HG03558 (cell line): ENCODE measurements at regions not wholly inside any gene's neighbourhood (a gene's known extent, or its start where the extent isn't known, plus 50 kb on each side); places are given as distances from the start of the nearest gene placed in this dataset.

ENCODE experiments used
- ATAC-seq: cut with Tn5 transposase; IDR thresholded peaks from one replicate; pipeline ENCODE4 v1.9.1; 2021; ENCODE audit warnings: moderate number of reproducible peaks; ENCODE audit not compliant: unreplicated experiment; ENCODE audit errors: extremely low read depth

DNA sequence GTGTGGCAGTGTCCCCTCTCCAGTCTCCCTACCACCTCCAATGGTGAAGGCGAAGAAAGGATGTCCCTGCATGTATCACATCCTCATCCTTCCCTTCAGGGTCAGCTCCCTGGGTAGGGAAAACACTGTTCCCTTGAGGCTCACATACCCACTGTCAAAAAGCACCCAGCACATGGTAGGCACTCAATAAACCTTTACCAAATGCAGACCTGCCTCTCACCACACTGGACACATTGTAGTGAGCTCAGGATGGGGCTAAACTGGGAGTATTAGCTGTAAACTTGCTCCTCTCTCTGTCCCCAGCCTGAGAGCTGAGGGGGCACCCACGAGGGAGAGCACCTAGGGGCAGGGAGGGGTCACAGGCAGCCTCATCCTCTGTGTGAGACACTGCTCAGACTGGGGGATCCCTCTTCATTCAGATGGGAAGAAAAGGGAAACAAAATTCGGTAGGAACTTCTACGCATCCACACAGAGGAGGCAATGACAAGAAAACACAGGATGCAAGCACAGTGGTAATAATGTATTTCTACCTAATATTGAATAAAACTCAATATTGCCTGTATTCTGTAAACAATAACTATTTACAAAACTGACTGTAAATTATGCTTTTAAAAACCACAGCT is 101.6 kb upstream of the TOP3B start:
- ATAC-seq, result no peak

DNA sequence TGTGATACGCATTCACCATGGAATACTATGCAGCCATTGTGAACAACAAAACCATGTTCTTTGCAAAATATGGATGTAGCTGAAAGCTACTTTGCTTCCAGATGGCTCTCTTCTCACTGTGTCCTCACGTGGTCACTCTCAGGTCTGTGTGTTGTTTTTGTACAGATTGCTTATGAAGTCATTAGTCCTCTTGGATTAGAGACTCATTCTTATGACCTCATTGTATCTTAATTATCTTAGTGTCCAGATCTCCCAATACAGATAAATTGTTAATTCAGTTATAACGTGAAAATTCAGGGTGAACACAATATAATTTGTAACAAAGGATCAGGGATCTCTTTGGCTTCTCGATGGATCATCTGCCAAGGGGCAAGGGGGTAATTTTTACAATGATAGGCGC is 100.4 kb upstream of the TOP3B start:
- ATAC-seq, result no peak

DNA sequence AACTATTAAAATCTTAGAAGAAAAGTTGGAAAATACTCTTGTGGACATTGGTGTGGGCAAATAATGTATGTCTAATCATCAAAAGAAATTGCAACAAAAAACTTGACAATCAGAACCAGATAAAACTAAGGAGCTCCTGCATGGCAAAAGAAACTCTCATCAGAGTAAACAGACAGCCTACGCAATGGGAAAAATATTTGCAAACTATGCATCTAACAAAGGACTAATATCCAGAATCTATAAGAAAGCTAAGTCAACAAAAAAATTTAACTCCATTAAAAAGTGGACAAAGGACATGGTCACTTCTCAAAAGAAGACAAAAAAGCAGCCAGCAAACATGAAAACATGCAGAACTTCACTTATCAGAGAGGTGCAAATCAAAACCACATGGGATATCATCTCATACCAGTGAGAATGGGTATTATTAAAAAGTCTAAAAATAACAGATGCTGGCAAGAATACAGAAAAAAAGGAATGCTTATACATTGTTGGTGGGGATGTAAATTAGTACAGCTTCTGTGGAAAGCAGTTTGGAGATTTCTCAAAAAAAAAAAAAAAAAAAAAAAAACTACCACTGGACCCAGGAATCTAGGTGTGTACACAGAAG is 99.7 kb upstream of the TOP3B start:
- no peak for ATAC-seq

- no peak for ATAC-seq
Observed at GRCh38 chr22:22080270-22080669, 97.7 kb upstream of the TOP3B start.

DNA sequence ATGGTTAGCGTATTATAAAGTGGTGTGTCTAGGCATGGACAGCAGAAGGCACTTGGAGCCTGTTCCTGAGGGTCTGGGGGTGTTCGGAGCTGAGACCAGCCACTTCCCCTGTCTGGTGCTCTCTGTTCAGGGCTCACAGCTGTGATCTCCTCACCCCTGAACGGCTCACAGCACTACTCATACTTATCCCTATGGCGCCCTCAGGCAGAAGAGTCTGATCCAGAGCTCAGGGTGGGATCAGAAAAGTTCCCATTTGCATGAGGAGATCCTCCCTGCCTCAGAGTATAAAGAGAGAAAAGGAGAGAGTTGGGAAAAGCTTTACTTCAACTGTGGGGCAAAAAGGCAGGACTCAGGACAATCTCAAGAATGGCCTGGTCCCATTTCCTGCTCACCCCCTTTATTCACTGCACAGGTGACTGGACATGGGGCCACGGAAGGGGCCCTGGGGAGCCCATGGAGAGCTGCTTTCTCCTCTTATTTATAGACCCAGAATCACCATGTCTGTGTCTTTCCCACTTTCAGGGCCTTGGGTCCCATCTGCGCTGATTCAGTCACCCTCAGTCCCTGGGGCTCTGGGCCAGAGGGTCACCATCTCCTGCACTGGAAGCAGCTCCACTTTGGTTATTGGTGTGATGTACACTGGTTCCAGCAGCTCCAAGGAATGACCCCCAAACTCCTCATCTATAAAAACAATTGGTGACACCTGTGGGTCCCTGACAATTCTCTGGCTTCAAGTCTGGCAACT is 97.0 kb upstream of the TOP3B start:
- no peak for ATAC-seq

- ATAC-seq, result no peak
Observed at GRCh38 chr22:22078329-22078728, 95.7 kb upstream of the TOP3B start.

DNA sequence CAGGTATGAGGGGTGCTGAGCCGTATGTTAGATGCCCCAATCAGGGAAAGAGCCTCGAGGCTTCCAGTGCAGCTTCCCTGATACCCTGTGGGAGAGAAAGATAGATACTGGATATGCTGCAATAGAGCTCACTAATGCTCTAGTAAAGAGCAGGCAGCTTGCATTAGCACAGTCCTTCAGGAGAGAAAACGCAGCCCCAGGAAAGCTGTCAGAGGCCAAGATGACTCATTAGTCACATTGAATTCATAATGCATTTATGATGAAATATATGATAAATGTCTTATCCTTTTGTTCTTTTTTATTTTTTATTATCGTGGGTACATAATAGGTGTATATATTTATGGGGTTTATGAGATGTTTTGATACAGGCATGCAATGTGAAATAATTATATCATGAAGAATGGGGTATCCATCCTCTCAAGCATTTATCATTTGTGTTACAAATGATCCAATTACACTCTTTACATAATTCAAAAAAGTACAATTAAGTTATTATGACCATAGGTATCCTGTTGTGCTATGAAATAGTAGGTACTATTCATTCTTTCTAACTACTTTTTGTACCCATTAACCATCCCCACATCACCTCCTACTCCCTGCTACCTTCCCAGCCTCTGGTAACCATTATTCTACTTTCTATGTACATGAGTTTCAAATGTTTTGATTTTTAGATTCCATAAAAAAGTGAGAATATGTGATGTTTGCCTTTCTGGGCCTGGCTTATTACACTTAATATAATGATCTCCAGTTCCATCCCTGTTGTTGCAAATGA is 94.5 kb upstream of the TOP3B start:
- no peak for ATAC-seq

- no peak for ATAC-seq
Observed at GRCh38 chr22:22076361-22076760, 93.8 kb upstream of the TOP3B start.

DNA sequence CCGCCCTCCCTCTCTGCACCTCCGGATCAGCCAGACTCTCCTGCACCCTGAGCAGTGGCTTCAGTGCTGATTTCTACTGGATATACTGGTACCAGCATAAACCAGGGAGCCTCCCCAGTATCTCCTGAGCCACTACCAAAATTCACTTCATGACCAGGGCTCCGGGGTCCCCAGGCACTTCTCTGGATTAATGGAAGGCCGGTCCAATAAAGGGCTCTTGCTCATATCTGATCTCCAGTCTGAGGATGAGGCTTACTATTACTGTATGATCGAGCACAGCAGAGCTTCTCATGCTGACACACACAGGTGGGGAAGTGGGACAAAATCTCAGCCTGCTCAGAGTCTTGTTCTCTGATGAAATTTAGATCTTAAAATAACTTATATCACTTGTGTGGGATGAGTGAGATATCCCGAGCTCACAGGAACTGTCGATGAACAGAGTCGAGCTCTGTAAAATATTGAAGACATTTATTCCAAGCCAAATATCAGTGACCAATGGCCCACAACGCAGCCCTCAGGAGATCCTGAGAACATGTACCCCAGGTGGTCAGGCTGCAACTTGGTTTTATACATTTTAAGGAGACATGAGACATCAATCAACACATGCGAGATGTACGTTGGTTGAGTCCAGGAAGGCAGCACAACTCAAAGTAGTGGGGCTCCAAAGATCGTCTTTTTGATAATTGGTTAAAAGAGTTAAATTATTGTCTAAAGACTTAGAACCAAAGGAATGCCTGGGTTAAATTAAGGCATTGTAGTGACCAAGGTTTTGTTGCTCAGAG is 93.0 kb upstream of the TOP3B start:
- ATAC-seq, result no peak

- no peak for ATAC-seq
Observed at GRCh38 chr22:22074634-22075381, 92.2 kb upstream of the TOP3B start.

- no peak for ATAC-seq
Observed at GRCh38 chr22:22073769-22074561, 91.4 kb upstream of the TOP3B start.

- ATAC-seq, result no peak
Observed at GRCh38 chr22:22072169-22072836, 89.7 kb upstream of the TOP3B start.

GRCh38 chr22:22071455-22071854 is 88.9 kb upstream of the TOP3B start:
- ATAC-seq, result no peak

DNA sequence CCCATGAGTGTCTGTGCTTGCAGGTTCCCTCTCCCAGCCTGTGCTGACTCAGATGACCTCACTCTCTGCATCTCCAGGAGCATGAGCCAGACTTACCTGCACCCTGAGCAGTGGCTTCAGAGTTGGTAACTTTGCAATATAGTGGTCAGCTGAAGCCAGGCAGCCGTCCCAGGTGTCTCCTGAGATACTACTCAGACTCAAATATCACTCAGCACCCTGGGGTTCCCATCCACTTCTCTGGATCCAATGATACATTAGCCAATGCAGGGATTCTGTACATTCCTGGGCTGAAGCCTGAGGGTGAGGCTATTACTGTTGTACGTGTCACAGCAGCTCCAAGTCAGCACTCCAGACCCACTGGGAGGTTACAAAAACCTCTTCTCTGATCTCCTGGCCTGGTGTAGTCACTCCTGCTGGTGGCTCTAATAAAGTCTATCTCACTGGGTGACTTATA is 87.8 kb upstream of the TOP3B start:
- no peak for ATAC-seq

- no peak for ATAC-seq
Observed at GRCh38 chr22:22069450-22070370, 87.1 kb upstream of the TOP3B start.

- no peak for ATAC-seq
Observed at GRCh38 chr22:22068657-22069056, 86.1 kb upstream of the TOP3B start.

DNA sequence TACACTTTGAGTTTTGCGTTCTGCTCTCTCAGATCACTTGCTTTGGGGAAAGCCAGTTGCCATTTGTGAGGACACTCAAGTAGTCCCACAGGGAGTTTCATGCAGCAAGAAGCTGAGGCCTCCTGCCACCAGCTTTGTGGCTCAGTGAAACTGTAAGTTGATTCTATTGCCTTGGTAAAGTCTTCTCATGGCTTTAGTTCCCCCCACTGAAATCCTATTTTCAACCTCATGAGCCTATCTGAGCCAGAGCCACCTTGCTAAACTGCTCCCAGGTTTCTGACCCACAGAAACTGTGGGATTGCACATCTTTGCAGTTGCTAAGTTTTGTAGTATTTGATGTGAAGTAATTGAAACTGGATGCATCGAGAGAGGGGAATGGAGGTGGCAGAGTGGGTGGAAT is 85.4 kb upstream of the TOP3B start:
- no peak for ATAC-seq
